ENCODE measurements at regions not wholly inside any gene's neighbourhood (a gene's known extent, or its start where the extent isn't known, plus 50 kb on each side); places are given as distances from the start of the nearest gene placed in this dataset.

DNA sequence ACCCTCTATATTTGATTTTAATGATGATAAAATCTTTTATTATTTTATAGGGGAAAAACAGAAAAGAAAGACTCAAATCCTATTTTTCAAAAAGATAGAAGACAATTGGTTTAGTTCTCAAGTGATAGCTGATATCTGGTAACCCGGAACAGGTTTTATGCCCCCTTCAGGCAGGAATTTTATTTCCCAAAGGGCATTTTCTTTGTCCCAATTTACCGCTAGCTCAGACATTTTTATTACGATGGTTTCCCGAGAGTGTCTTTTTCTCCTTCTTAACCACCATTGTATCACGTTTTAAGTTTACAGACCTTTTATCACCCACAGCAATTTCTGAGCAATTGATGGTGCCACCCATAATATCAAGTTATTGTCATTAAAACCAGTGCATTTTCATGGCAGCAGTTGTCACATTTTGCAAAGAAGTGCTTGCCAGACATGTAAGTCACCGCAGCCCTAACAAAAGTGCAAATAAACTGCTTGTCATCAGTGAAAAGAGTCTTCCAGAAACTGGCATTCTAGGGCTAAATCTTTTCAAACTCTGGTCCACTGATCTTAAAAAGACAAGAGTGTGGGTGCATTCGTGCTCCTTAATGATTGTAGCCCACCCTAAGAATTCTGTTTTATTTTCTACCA is 204.8 kb upstream of the VCX start:
- Histone ChIP-seq H3K4me3 (ENCODE audit: low read depth, low read length, poor library complexity, severe bottlenecking) (no peak overlapping the region), H3K4me1 (ENCODE audit: insufficient read depth, low read length, severe bottlenecking) (no peaks in the 10 kb centered on the region), H3K79me2 (ENCODE audit: insufficient read depth, low read length) (no peaks in the 10 kb centered on the region), H3K4me2 (ENCODE audit: low read length) (no peak overlapping the region), H3K36me3 (ENCODE audit: insufficient read depth, low read length) (no peaks in the 10 kb centered on the region), H3K9me3 (ENCODE audit: low read length) (no peaks in the 10 kb centered on the region), H3K9ac (ENCODE audit: low read length) (no peak overlapping the region), H2AFZ (ENCODE audit: low read length) (no peak overlapping the region), H3K9me2 (ENCODE audit: low read depth, low read length) (no peaks in the 10 kb centered on the region), H3K27ac (ENCODE audit: low read depth, low read length, poor library complexity, severe bottlenecking) (no peak overlapping the region), H4K20me1 (ENCODE audit: insufficient read depth, low read length) (no peaks in the 10 kb centered on the region), H3F3A (ENCODE audit: insufficient read depth, low read length) (no peaks in the 10 kb centered on the region), H3K27me3 (ENCODE audit: insufficient read depth, low read length) (no peaks in the 10 kb centered on the region)
- TF ChIP-seq, protein P1, sequence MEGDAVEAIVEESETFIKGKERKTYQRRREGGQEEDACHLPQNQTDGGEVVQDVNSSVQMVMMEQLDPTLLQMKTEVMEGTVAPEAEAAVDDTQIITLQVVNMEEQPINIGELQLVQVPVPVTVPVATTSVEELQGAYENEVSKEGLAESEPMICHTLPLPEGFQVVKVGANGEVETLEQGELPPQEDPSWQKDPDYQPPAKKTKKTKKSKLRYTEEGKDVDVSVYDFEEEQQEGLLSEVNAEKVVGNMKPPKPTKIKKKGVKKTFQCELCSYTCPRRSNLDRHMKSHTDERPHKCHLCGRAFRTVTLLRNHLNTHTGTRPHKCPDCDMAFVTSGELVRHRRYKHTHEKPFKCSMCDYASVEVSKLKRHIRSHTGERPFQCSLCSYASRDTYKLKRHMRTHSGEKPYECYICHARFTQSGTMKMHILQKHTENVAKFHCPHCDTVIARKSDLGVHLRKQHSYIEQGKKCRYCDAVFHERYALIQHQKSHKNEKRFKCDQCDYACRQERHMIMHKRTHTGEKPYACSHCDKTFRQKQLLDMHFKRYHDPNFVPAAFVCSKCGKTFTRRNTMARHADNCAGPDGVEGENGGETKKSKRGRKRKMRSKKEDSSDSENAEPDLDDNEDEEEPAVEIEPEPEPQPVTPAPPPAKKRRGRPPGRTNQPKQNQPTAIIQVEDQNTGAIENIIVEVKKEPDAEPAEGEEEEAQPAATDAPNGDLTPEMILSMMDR (IDR thresholded peaks at IDR 0.05; ENCODE audit: low read length), result no peak
- no peak for TF ChIP-seq EZH2 (IDR thresholded peaks at IDR 0.05; ENCODE audit: borderline replicate concordance, low read length)

DNA sequence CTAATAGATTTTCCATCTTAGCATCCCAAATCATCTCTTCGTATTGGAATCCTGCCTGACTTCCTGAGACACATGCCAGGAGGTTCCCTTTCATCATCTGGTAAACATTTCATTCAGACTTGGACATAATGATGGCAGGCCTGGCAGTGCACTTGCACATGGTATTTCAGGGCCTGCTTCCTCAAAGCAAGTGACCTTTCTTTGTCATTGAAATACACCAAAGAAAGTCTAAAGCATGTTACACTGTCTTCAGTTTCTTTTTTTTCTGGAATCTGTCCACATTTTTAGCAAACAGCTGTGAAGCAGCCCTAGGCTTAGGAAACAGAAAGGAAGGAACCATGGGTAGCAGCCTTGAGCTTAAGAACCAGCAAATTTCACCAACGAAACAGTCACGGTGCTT is 205.9 kb upstream of the VCX start:
- no peak overlapping the region for H2AFZ ChIP-seq (ENCODE audit: low read length)
- H3K9me2 ChIP-seq (ENCODE audit: low read depth, low read length), result no peaks in the 10 kb centered on the region
- no peak overlapping the region for H3K4me2 ChIP-seq (ENCODE audit: low read length)
- H3K9me3 ChIP-seq (ENCODE audit: low read length), result no peaks in the 10 kb centered on the region
- H3K27me3 ChIP-seq (ENCODE audit: insufficient read depth, low read length), result no peaks in the 10 kb centered on the region
- no peak overlapping the region for H3K27ac ChIP-seq (ENCODE audit: low read depth, low read length, poor library complexity, severe bottlenecking)
- H3K79me2 ChIP-seq (ENCODE audit: insufficient read depth, low read length), result no peaks in the 10 kb centered on the region
- no peaks in the 10 kb centered on the region for H3K4me1 ChIP-seq (ENCODE audit: insufficient read depth, low read length, severe bottlenecking)
- H3F3A ChIP-seq (ENCODE audit: insufficient read depth, low read length), result no peaks in the 10 kb centered on the region
- H3K4me3 ChIP-seq (ENCODE audit: low read depth, low read length, poor library complexity, severe bottlenecking), result no peak overlapping the region
- H3K36me3 ChIP-seq (ENCODE audit: insufficient read depth, low read length), result no peaks in the 10 kb centered on the region
- no peak for TF ChIP-seq EZH2 (IDR thresholded peaks at IDR 0.05; ENCODE audit: borderline replicate concordance, low read length)
- TF ChIP-seq, protein P1 (IDR thresholded peaks at IDR 0.05; ENCODE audit: low read length), result no peak
- H4K20me1 ChIP-seq (ENCODE audit: insufficient read depth, low read length), result no peaks in the 10 kb centered on the region
- no peak overlapping the region for H3K9ac ChIP-seq (ENCODE audit: low read length)

DNA sequence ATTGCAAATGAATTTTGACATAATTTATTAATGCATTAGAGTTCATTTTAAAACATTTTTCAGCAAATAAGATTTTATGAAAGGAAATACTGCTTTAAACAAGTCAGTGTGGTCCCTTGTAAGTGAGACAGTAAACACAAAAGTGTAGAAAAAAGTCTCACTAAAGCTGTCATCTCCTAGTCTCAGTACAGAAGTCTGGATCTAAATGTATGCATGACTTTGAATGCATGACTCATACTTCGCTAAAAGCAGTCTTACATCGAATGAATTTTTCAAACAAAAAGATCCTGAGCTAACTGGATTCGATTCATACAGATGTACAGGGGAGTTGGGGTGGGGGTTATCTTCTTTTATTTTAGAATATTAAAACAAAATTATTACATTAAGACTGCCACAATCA is 207.4 kb upstream of the VCX start:
- H4K20me1 ChIP-seq (ENCODE audit: insufficient read depth, low read length), result no peaks in the 10 kb centered on the region

More for the DNA sequence above, 207.4 kb upstream of the VCX start:
- Histone ChIP-seq H3F3A (ENCODE audit: insufficient read depth, low read length) (no peaks in the 10 kb centered on the region), H3K4me1 (ENCODE audit: insufficient read depth, low read length, severe bottlenecking) (no peaks in the 10 kb centered on the region), H3K36me3 (ENCODE audit: insufficient read depth, low read length) (no peaks in the 10 kb centered on the region), H3K9me2 (ENCODE audit: low read depth, low read length) (no peaks in the 10 kb centered on the region), H3K4me2 (ENCODE audit: low read length) (no peak overlapping the region), H3K9me3 (ENCODE audit: low read length) (no peaks in the 10 kb centered on the region), H3K27me3 (ENCODE audit: insufficient read depth, low read length) (no peaks in the 10 kb centered on the region), H3K4me3 (ENCODE audit: low read depth, low read length, poor library complexity, severe bottlenecking) (no peak overlapping the region), H3K79me2 (ENCODE audit: insufficient read depth, low read length) (no peaks in the 10 kb centered on the region), H2AFZ (ENCODE audit: low read length) (no peak overlapping the region), H3K27ac (ENCODE audit: low read depth, low read length, poor library complexity, severe bottlenecking) (no peak overlapping the region), H3K9ac (ENCODE audit: low read length) (no peak overlapping the region)
- TF ChIP-seq, protein P1 (IDR thresholded peaks at IDR 0.05; ENCODE audit: low read length), result no peak
- TF ChIP-seq EZH2 (IDR thresholded peaks at IDR 0.05; ENCODE audit: borderline replicate concordance, low read length), result no peak
